Testis (tissue), 2 donors: ENCODE measurements at regions not wholly inside any gene's neighbourhood (a gene's known extent, or its start where the extent isn't known, plus 50 kb on each side); places are given as distances from the start of the nearest gene placed in this dataset.
A peak's percentile ranks its signal among the peaks of the same experiment; 100 is the strongest.

ENCODE experiments used
- DNase-seq: peaks from one replicate; pipeline ENCODE4 v3.0.0-alpha.2; 2019
- H3K27ac ChIP-seq, 2 donors: fragments of 200-600 bp; sonication (generic); one replicate each; pipeline ENCODE4 v1.5.1; 2019
- H3K27me3 ChIP-seq: fragments of 200-600 bp; sonication (generic); one replicate; pipeline ENCODE4 v1.5.1; 2019
- H3K36me3 ChIP-seq: fragments of 200-600 bp; sonication (generic); one replicate; pipeline ENCODE4 v1.5.1; 2017; ENCODE audit warnings: low read depth; ENCODE audit errors: missing control alignments
- H3K4me1 ChIP-seq: fragments of 200-600 bp; sonication (generic); one replicate; pipeline ENCODE4 v1.5.1; 2019
- H3K4me3 ChIP-seq, 2 donors: fragments of 200-600 bp; sonication (generic); one replicate each; pipeline ENCODE4 v1.5.1; 2017 to 2019
- H3K9me3 ChIP-seq: fragments of 200-600 bp; sonication (generic); one replicate; pipeline ENCODE4 v1.5.1; 2017
- CTCF ChIP-seq, 3 experiments: fragments of 450-650 bp in 2 of 3; fragments of 200-600 bp in 1 of 3; sonication (generic) in 1 of 3; IDR thresholded peaks; one replicate each; pipeline ENCODE4 v1.5.1; 2016 to 2019; ENCODE audit warnings: antibody characterized with exemption in 3 of 3, mild to moderate bottlenecking in 2 of 3, moderate library complexity in 1 of 3
- POLR2A ChIP-seq: fragments of 450-650 bp; IDR thresholded peaks from one replicate; pipeline ENCODE4 v1.6.1; 2017; ENCODE audit warnings: antibody characterized with exemption, mild to moderate bottlenecking, moderate library complexity
- WGBS, 2 donors: methylation state at CpG; one replicate each; pipeline ENCODE4 v1.1.5; 2018; 5-methylcytosine and 5-hydroxymethylcytosine counted together
- intact Hi-C: fragments of 100-400 bp; cut with DNase I; formaldehyde crosslinking; loops from one replicate; pipeline ENCODE4 v1.15.1; 2023; ENCODE audit warnings: low total_unique reads

- 62 to 73% methylated on average over 2 of the region's 2 CpGs for WGBS, 2 donors
- H3K36me3 ChIP-seq, result no peaks in the 10 kb centered on the region
- H3K27me3 ChIP-seq, result no peaks in the 10 kb centered on the region
- TF ChIP-seq POLR2A (no peak), CTCF (IDR thresholded peaks at IDR 0.05) (no peak)
- H3K4me1 ChIP-seq, result no peaks in the 10 kb centered on the region
- DNase-seq, result no peak
- intact Hi-C loops, result no loop called here
- H3K9me3 ChIP-seq, result no peaks in the 10 kb centered on the region
- no peak overlapping the region for H3K27ac ChIP-seq
- H3K4me3 ChIP-seq, result no peak overlapping the region
These were observed 147.3 kb downstream of the KCNRG start for GRCh38 chr13:50162567-50162966.

GRCh38 chr13:50167224-50167947, 152.1 kb downstream of the KCNRG start:
- 80 to 87% methylated on average over 2 of the region's 2 CpGs for WGBS, 2 donors
- no peaks in the 10 kb centered on the region for H3K4me1 ChIP-seq
- no peaks in the 10 kb centered on the region for H3K9me3 ChIP-seq
- no peaks in the 10 kb centered on the region for H3K27me3 ChIP-seq
- no peak overlapping the region for H3K4me3 ChIP-seq
- intact Hi-C loops, result no loop called here
- no peak for DNase-seq
- TF ChIP-seq POLR2A (no peak), CTCF (IDR thresholded peaks at IDR 0.05) (no peak)
- H3K27ac ChIP-seq, result no peak overlapping the region
- H3K36me3 ChIP-seq, result no peaks in the 10 kb centered on the region

GRCh38 chr13:50167967-50168366, 152.7 kb downstream of the KCNRG start:
- Histone ChIP-seq H3K36me3 (no peaks in the 10 kb centered on the region), H3K4me1 (no peaks in the 10 kb centered on the region), H3K27me3 (no peaks in the 10 kb centered on the region), H3K4me3 (no peak overlapping the region), H3K9me3 (no peaks in the 10 kb centered on the region), H3K27ac (no peak overlapping the region)
- DNase-seq, result no peak
- intact Hi-C loops, result no loop called here
- 75 to 88% methylated on average over 4 of the region's 4 CpGs for WGBS, 2 donors
- TF ChIP-seq CTCF (IDR thresholded peaks at IDR 0.05) (no peak), POLR2A (no peak)

GRCh38 chr13:50168786-50169185, 153.5 kb downstream of the KCNRG start:
- H3K27ac ChIP-seq, result no peak overlapping the region
- no peaks in the 10 kb centered on the region for H3K36me3 ChIP-seq
- H3K4me3 ChIP-seq, result no peak overlapping the region
- WGBS, 2 donors, result 58 to 73% methylated on average over 2 of the region's 2 CpGs
- no peak for DNase-seq
- no peaks in the 10 kb centered on the region for H3K9me3 ChIP-seq
- no peaks in the 10 kb centered on the region for H3K27me3 ChIP-seq
- H3K4me1 ChIP-seq, result no peaks in the 10 kb centered on the region
- intact Hi-C loops, result no loop called here
- TF ChIP-seq CTCF (IDR thresholded peaks at IDR 0.05) (no peak), POLR2A (no peak)

GRCh38 chr13:50170447-50171037, 155.3 kb downstream of the KCNRG start:
- 62% methylated on average over 2 of the region's 2 CpGs for WGBS, 2 donors
- H3K9me3 ChIP-seq, result no peaks in the 10 kb centered on the region
- no peaks in the 10 kb centered on the region for H3K4me1 ChIP-seq
- H3K4me3 ChIP-seq, result no peak overlapping the region
- no peak overlapping the region for H3K27ac ChIP-seq
- TF ChIP-seq POLR2A (no peak), CTCF (IDR thresholded peaks at IDR 0.05) (peak in 1 of 3 experiments; percentile 45)
- intact Hi-C loops, result no loop called here
- DNase-seq, result no peak
- H3K27me3 ChIP-seq, result no peaks in the 10 kb centered on the region
- no peaks in the 10 kb centered on the region for H3K36me3 ChIP-seq
